ENCODE measurements at regions not wholly inside any gene's neighbourhood (a gene's known extent, or its start where the extent isn't known, plus 50 kb on each side); places are given as distances from the start of the nearest gene placed in this dataset.

- peak overlapping the region; percentile 44 to 62 for H3K27ac ChIP-seq
- H3K4me1 ChIP-seq = peaks cover 0 to 40% (median 13%) of the 10 kb centered on the region in 4 donors
- peak; percentile 48 to 79 for DNase-seq
- intact Hi-C loops (cut with DNase I; ENCODE audit: low total_unique reads) = no loop called here
- TF ChIP-seq CTCF (IDR thresholded peaks at IDR 0.05) = no peak
- no peaks in the 10 kb centered on the region for H3K9me3 ChIP-seq
- H3K4me3 ChIP-seq = no peak overlapping the region
- no peaks in the 10 kb centered on the region for H3K27me3 ChIP-seq
- H3K36me3 ChIP-seq = no peaks in the 10 kb centered on the region
Measured at GRCh38 chr2:203804070-203804469, 63.5 kb upstream of the CTLA4 start.

GRCh38 chr2:203804764-203805485 lies 62.6 kb upstream of the CTLA4 start:
- no peaks in the 10 kb centered on the region for H3K9me3 ChIP-seq
- no peak for TF ChIP-seq CTCF (IDR thresholded peaks at IDR 0.05)
- no peaks in the 10 kb centered on the region for H3K27me3 ChIP-seq
- intact Hi-C loops (cut with DNase I; ENCODE audit: low total_unique reads) = no loop called here
- peak overlapping the region; percentile 44 to 62 for H3K27ac ChIP-seq
- H3K4me3 ChIP-seq = no peak overlapping the region
- peaks cover 0 to 40% (median 14%) of the 10 kb centered on the region in 4 donors for H3K4me1 ChIP-seq
- H3K36me3 ChIP-seq = no peaks in the 10 kb centered on the region
- DNase-seq = no peak

GRCh38 chr2:203805486-203805838 lies 62.1 kb upstream of the CTLA4 start:
- DNase-seq = no peak

GRCh38 chr2:203806761-203807160 lies 60.8 kb upstream of the CTLA4 start:
- intact Hi-C loops (cut with DNase I; ENCODE audit: low total_unique reads) = no loop called here
- H3K9me3 ChIP-seq = no peaks in the 10 kb centered on the region
- no peak for TF ChIP-seq CTCF (IDR thresholded peaks at IDR 0.05)
- peaks cover 0 to 46% (median 21%) of the 10 kb centered on the region in 4 donors for H3K4me1 ChIP-seq
- no peaks in the 10 kb centered on the region for H3K27me3 ChIP-seq
- DNase-seq = no peak
- H3K27ac ChIP-seq = no peak overlapping the region
- H3K36me3 ChIP-seq = no peaks in the 10 kb centered on the region
- H3K4me3 ChIP-seq = no peak overlapping the region

More at GRCh38 chr2:203805486-203805838, 62.1 kb upstream of the CTLA4 start:
- Histone ChIP-seq H3K4me1 (peaks cover 0 to 40% (median 14%) of the 10 kb centered on the region in 4 donors), H3K27me3 (no peaks in the 10 kb centered on the region), H3K36me3 (no peaks in the 10 kb centered on the region), H3K9me3 (no peaks in the 10 kb centered on the region), H3K27ac (no peak overlapping the region), H3K4me3 (no peak overlapping the region)
- intact Hi-C loops (cut with DNase I; ENCODE audit: low total_unique reads) = no loop called here
- no peak for TF ChIP-seq CTCF (IDR thresholded peaks at IDR 0.05)

- no peaks in the 10 kb centered on the region for H3K9me3 ChIP-seq
- no peak for TF ChIP-seq CTCF (IDR thresholded peaks at IDR 0.05)
- no peak overlapping the region for H3K27ac ChIP-seq
- intact Hi-C loops (cut with DNase I; ENCODE audit: low total_unique reads) = no loop called here
- no peak for DNase-seq
- no peaks in the 10 kb centered on the region for H3K27me3 ChIP-seq
- H3K36me3 ChIP-seq = no peaks in the 10 kb centered on the region
- peaks cover 0 to 36% (median 21%) of the 10 kb centered on the region in 4 donors for H3K4me1 ChIP-seq
- no peak overlapping the region for H3K4me3 ChIP-seq
Measured at GRCh38 chr2:203808046-203808750, 59.4 kb upstream of the CTLA4 start.
